Liver (tissue), 3 donors: ENCODE measurements at regions not wholly inside any gene's neighbourhood (a gene's known extent, or its start where the extent isn't known, plus 50 kb on each side); places are given as distances from the start of the nearest gene placed in this dataset.

Source experiments
- EGR1 ChIP-seq, 2 donors: IDR thresholded peaks; 2 replicates each; pipeline ENCODE4 v1.6.1; 2016 to 2018; ENCODE audit warnings: antibody characterized with exemption in 2 of 2, low read depth in 2 of 2
- FOXA1 ChIP-seq: IDR thresholded peaks from 2 replicates; pipeline ENCODE4 v1.6.1; 2016; ENCODE audit warnings: antibody characterized with exemption
- JUND ChIP-seq, 2 donors: IDR thresholded peaks; 2 replicates each; pipeline ENCODE4 v1.6.1; 2016; ENCODE audit warnings: antibody characterized with exemption in 2 of 2
- RAD21 ChIP-seq, 2 donors: IDR thresholded peaks; 2 replicates each; pipeline ENCODE4 v1.6.1; 2016; ENCODE audit warnings: antibody characterized with exemption in 2 of 2, mild to moderate bottlenecking in 2 of 2
- TAF1 ChIP-seq: conservative IDR thresholded peaks from 2 replicates; pipeline ENCODE4 v1.6.1; 2016; ENCODE audit warnings: antibody characterized with exemption, mild to moderate bottlenecking
- YY1 ChIP-seq: IDR thresholded peaks from 2 replicates; pipeline ENCODE4 v1.6.1; 2016; ENCODE audit warnings: antibody characterized with exemption, mild to moderate bottlenecking
- TF ChIP-seq, protein P1 (sequence below): fragments of 150-350 bp; IDR thresholded peaks from 2 replicates; pipeline ENCODE4 v1.5.1; 2017; ENCODE audit warnings: improper control_type of control experiment, low read depth, low read length; ENCODE audit not compliant: missing input control
- TF ChIP-seq, protein P2 (sequence below): IDR thresholded peaks from 2 replicates; pipeline ENCODE4 v1.6.1; 2016; ENCODE audit warnings: antibody characterized with exemption
- TF ChIP-seq, protein P3 (sequence below): IDR thresholded peaks from 2 replicates; pipeline ENCODE4 v1.6.1; 2016; ENCODE audit warnings: antibody characterized with exemption
- TF ChIP-seq, protein P4 (sequence below): IDR thresholded peaks from 2 replicates; pipeline ENCODE4 v1.6.1; 2016; ENCODE audit warnings: antibody characterized with exemption, mild to moderate bottlenecking
- TF ChIP-seq, protein P5 (sequence below): IDR thresholded peaks from 2 replicates; pipeline ENCODE4 v1.6.1; 2016; ENCODE audit warnings: antibody characterized with exemption
- donor health status: healthy.
- donor health status: healthy.

DNA sequence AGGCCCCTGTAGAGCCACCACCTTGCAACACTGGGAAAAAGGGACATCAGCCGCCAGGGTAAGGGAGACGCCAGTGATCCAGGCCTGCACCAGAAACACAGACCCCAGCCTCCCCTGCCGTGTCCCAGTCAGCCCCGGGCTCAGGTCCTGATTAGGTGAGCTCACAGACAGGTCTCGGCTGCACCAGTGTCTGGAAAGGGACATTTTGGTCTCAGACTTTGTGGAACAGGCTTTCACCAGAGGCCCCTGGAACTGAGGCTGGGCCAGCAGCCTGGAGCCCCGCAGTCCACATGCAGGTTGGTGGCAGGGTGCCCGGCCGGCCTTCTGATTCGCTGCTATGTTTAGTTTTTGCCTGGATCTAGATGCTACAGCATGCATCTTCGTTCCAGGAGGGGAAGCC, 369.0 kb upstream of the IRX4 start:
- TF ChIP-seq, protein P1, sequence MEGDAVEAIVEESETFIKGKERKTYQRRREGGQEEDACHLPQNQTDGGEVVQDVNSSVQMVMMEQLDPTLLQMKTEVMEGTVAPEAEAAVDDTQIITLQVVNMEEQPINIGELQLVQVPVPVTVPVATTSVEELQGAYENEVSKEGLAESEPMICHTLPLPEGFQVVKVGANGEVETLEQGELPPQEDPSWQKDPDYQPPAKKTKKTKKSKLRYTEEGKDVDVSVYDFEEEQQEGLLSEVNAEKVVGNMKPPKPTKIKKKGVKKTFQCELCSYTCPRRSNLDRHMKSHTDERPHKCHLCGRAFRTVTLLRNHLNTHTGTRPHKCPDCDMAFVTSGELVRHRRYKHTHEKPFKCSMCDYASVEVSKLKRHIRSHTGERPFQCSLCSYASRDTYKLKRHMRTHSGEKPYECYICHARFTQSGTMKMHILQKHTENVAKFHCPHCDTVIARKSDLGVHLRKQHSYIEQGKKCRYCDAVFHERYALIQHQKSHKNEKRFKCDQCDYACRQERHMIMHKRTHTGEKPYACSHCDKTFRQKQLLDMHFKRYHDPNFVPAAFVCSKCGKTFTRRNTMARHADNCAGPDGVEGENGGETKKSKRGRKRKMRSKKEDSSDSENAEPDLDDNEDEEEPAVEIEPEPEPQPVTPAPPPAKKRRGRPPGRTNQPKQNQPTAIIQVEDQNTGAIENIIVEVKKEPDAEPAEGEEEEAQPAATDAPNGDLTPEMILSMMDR: no peak
- TF ChIP-seq, protein P2, sequence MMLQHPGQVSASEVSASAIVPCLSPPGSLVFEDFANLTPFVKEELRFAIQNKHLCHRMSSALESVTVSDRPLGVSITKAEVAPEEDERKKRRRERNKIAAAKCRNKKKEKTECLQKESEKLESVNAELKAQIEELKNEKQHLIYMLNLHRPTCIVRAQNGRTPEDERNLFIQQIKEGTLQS: no peak
- TF ChIP-seq, protein P3, sequence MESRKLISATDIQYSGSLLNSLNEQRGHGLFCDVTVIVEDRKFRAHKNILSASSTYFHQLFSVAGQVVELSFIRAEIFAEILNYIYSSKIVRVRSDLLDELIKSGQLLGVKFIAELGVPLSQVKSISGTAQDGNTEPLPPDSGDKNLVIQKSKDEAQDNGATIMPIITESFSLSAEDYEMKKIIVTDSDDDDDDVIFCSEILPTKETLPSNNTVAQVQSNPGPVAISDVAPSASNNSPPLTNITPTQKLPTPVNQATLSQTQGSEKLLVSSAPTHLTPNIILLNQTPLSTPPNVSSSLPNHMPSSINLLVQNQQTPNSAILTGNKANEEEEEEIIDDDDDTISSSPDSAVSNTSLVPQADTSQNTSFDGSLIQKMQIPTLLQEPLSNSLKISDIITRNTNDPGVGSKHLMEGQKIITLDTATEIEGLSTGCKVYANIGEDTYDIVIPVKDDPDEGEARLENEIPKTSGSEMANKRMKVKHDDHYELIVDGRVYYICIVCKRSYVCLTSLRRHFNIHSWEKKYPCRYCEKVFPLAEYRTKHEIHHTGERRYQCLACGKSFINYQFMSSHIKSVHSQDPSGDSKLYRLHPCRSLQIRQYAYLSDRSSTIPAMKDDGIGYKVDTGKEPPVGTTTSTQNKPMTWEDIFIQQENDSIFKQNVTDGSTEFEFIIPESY: no peak
- no peak for TF ChIP-seq TAF1
- TF ChIP-seq RAD21 (IDR thresholded peaks at IDR 0.05): no peak
- no peak for TF ChIP-seq YY1
- TF ChIP-seq FOXA1: no peak
- TF ChIP-seq, protein P4, sequence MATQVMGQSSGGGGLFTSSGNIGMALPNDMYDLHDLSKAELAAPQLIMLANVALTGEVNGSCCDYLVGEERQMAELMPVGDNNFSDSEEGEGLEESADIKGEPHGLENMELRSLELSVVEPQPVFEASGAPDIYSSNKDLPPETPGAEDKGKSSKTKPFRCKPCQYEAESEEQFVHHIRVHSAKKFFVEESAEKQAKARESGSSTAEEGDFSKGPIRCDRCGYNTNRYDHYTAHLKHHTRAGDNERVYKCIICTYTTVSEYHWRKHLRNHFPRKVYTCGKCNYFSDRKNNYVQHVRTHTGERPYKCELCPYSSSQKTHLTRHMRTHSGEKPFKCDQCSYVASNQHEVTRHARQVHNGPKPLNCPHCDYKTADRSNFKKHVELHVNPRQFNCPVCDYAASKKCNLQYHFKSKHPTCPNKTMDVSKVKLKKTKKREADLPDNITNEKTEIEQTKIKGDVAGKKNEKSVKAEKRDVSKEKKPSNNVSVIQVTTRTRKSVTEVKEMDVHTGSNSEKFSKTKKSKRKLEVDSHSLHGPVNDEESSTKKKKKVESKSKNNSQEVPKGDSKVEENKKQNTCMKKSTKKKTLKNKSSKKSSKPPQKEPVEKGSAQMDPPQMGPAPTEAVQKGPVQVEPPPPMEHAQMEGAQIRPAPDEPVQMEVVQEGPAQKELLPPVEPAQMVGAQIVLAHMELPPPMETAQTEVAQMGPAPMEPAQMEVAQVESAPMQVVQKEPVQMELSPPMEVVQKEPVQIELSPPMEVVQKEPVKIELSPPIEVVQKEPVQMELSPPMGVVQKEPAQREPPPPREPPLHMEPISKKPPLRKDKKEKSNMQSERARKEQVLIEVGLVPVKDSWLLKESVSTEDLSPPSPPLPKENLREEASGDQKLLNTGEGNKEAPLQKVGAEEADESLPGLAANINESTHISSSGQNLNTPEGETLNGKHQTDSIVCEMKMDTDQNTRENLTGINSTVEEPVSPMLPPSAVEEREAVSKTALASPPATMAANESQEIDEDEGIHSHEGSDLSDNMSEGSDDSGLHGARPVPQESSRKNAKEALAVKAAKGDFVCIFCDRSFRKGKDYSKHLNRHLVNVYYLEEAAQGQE: no peak
- no peak for TF ChIP-seq EGR1 (IDR thresholded peaks at IDR 0.05; ENCODE audit: low read depth in 2 of 2)
- TF ChIP-seq, protein P5, sequence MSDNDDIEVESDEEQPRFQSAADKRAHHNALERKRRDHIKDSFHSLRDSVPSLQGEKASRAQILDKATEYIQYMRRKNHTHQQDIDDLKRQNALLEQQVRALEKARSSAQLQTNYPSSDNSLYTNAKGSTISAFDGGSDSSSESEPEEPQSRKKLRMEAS: no peak
- TF ChIP-seq JUND (IDR thresholded peaks at IDR 0.05): no peak
